Keratinocyte (primary cell): ENCODE measurements at regions not wholly inside any gene's neighbourhood (a gene's known extent, or its start where the extent isn't known, plus 50 kb on each side); places are given as distances from the start of the nearest gene placed in this dataset.

Experiments used
- DNase-seq: peaks from one replicate; pipeline ENCODE4 v3.0.0-alpha.2; 2011; ENCODE audit warnings: low read depth, missing footprints, low spot score
- FAIRE-seq: peaks from 2 replicates; lab custom pipeline; 2011; peaks lifted over from hg19 to GRCh38; lab: Jason Lieb, UNC
- H2AFZ ChIP-seq: 2 replicates; pipeline ENCODE4 v1.6.0; 2012; ENCODE audit warnings: low read length, control low read depth, inconsistent platforms; ENCODE audit not compliant: control insufficient read depth
- H3K27ac ChIP-seq: 2 replicates; pipeline ENCODE4 v1.5.1; 2011; ENCODE audit warnings: low read length; ENCODE audit not compliant: control insufficient read depth, insufficient read depth
- H3K27me3 ChIP-seq: 3 replicates; pipeline ENCODE4 v1.6.0; 2011; ENCODE audit warnings: low read length; ENCODE audit not compliant: control insufficient read depth, insufficient read depth; ENCODE audit errors: extremely low read depth
- H3K36me3 ChIP-seq, 2 experiments: 2 replicates in 1 of 2; 3 replicates in 1 of 2; pipeline ENCODE4 v1.5.1; 2011; ENCODE audit warnings: low read length in 2 of 2, mild to moderate bottlenecking in 1 of 2; ENCODE audit not compliant: control insufficient read depth in 2 of 2, insufficient read depth in 2 of 2; ENCODE audit errors: extremely low read depth in 1 of 2
- H3K4me1 ChIP-seq: 3 replicates; pipeline ENCODE4 v1.5.1; 2011; ENCODE audit warnings: low read length; ENCODE audit not compliant: control insufficient read depth, insufficient read depth; ENCODE audit errors: extremely low read depth
- H3K4me2 ChIP-seq: 3 replicates; pipeline ENCODE4 v1.6.0; 2011; ENCODE audit warnings: low read depth, low read length; ENCODE audit not compliant: control insufficient read depth, insufficient read depth; ENCODE audit errors: extremely low read depth
- H3K4me3 ChIP-seq, 3 experiments: fragments of 200-600 bp in 1 of 3; sonication (generic) in 1 of 3; 2 replicates in 2 of 3; 3 replicates in 1 of 3; pipeline ENCODE4 v1.5.1; 2011 to 2016; ENCODE audit warnings: low read length in 3 of 3, mild to moderate bottlenecking in 3 of 3, control low read depth in 2 of 3, inconsistent platforms in 1 of 3, low read depth in 1 of 3, mixed read lengths in 1 of 3, mixed run types in 1 of 3, moderate library complexity in 1 of 3; ENCODE audit not compliant: control insufficient read depth in 2 of 3, insufficient read depth in 2 of 3; ENCODE audit errors: extremely low read depth in 1 of 3
- H3K79me2 ChIP-seq: 2 replicates; pipeline ENCODE4 v1.6.0; 2012; ENCODE audit warnings: low read length; ENCODE audit not compliant: control insufficient read depth, insufficient read depth
- H3K9ac ChIP-seq: 3 replicates; pipeline ENCODE4 v1.6.0; 2011; ENCODE audit warnings: low read length; ENCODE audit not compliant: control insufficient read depth, insufficient read depth; ENCODE audit errors: extremely low read depth
- H3K9me1 ChIP-seq: 3 replicates; pipeline ENCODE4 v1.6.0; 2011; ENCODE audit warnings: low read length; ENCODE audit not compliant: control insufficient read depth, insufficient read depth; ENCODE audit errors: extremely low read depth
- H3K9me3 ChIP-seq: 2 replicates; pipeline ENCODE4 v1.5.1; 2012; ENCODE audit warnings: low read depth, low read length; ENCODE audit not compliant: control insufficient read depth
- H4K20me1 ChIP-seq: 3 replicates; pipeline ENCODE4 v1.6.0; 2011; ENCODE audit warnings: low read length; ENCODE audit not compliant: control insufficient read depth, insufficient read depth; ENCODE audit errors: extremely low read depth
- CTCF ChIP-seq, 3 experiments: IDR thresholded peaks in 1 of 3; conservative IDR thresholded peaks in 1 of 3; optimal IDR thresholded peaks in 1 of 3; 2 replicates in 2 of 3; 3 replicates in 1 of 3; pipeline versions ENCODE3 to v1.5.1; 2011; ENCODE audit warnings: low read length in 3 of 3, mild to moderate bottlenecking in 3 of 3, moderate library complexity in 2 of 3, control low read depth in 1 of 3, inconsistent platforms in 1 of 3; ENCODE audit not compliant: insufficient read depth in 2 of 3; ENCODE audit errors: extremely low read depth in 1 of 3
- EZH2 ChIP-seq: IDR thresholded peaks from one replicate; pipeline ENCODE4 v1.6.1; 2012; ENCODE audit warnings: inconsistent platforms, mild to moderate bottlenecking, low read length, moderate library complexity
- dilution Hi-C: fragments of 300-500 bp; cut with MboI; formaldehyde crosslinking; loops from one replicate; pipeline ENCODE4 v1.7.0; 2020; ENCODE audit warnings: low sequenced_read_pairs; ENCODE audit not compliant: extremely low pct_ligation_motif_present

GRCh38 chrX:35357656-35358055 lies 415.1 kb downstream of the FAM47B start:
- Histone ChIP-seq H3K4me3 (no peak overlapping the region), H2AFZ (no peak overlapping the region), H3K4me1 (no peaks in the 10 kb centered on the region), H3K36me3 (no peaks in the 10 kb centered on the region), H3K9me3 (no peaks in the 10 kb centered on the region), H3K9me1 (no peaks in the 10 kb centered on the region), H4K20me1 (no peaks in the 10 kb centered on the region), H3K27me3 (no peaks in the 10 kb centered on the region), H3K27ac (no peak overlapping the region), H3K9ac (no peak overlapping the region), H3K79me2 (no peaks in the 10 kb centered on the region), H3K4me2 (no peak overlapping the region)
- TF ChIP-seq EZH2 (no peak), CTCF (optimal IDR thresholded peaks at IDR 0.05 in 1 of 3, IDR thresholded peaks at IDR 0.05 in 1 of 3, conservative IDR thresholded peaks at IDR 0.05 in 1 of 3; ENCODE audit: extremely low read depth in 1 of 3, insufficient read depth in 2 of 3, low read length in 3 of 3) (no peak)
- dilution Hi-C loops = no loop called here
- FAIRE-seq = no peak
- no peak for DNase-seq

DNA sequence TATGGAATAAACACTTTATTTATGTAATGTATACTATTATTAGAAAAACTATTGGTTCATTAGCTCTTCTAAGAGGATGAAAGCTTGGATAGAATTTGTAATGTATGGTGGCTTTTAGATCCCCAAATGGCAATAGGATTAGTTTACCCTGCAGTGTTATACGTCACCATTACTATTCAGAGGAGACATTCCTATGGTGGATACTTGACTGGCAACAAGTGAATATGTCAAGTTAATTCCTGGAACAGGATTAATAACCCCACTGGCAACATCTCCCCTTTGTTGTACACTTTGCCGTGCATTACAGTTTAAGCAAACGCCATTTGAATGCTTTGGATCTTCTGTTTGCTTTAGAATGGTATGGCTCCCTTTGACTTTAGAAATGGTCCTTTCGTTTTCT lies 420.3 kb downstream of the FAM47B start:
- no peak for TF ChIP-seq EZH2
- no peak for TF ChIP-seq CTCF (optimal IDR thresholded peaks at IDR 0.05 in 1 of 3, IDR thresholded peaks at IDR 0.05 in 1 of 3, conservative IDR thresholded peaks at IDR 0.05 in 1 of 3; ENCODE audit: extremely low read depth in 1 of 3, insufficient read depth in 2 of 3, low read length in 3 of 3)
- no peak for DNase-seq
- Histone ChIP-seq H3K9me3 (no peaks in the 10 kb centered on the region), H3K27ac (no peak overlapping the region), H3K9ac (no peak overlapping the region), H3K27me3 (no peaks in the 10 kb centered on the region), H2AFZ (no peak overlapping the region), H3K79me2 (no peaks in the 10 kb centered on the region), H3K4me1 (no peaks in the 10 kb centered on the region), H3K36me3 (no peaks in the 10 kb centered on the region), H3K9me1 (no peaks in the 10 kb centered on the region), H3K4me3 (no peak overlapping the region), H4K20me1 (no peaks in the 10 kb centered on the region), H3K4me2 (no peak overlapping the region)
- FAIRE-seq = no peak
- dilution Hi-C loops = no loop called here
